ENCODE measurements at regions not wholly inside any gene's neighbourhood (a gene's known extent, or its start where the extent isn't known, plus 50 kb on each side); places are given as distances from the start of the nearest gene placed in this dataset.

DNA sequence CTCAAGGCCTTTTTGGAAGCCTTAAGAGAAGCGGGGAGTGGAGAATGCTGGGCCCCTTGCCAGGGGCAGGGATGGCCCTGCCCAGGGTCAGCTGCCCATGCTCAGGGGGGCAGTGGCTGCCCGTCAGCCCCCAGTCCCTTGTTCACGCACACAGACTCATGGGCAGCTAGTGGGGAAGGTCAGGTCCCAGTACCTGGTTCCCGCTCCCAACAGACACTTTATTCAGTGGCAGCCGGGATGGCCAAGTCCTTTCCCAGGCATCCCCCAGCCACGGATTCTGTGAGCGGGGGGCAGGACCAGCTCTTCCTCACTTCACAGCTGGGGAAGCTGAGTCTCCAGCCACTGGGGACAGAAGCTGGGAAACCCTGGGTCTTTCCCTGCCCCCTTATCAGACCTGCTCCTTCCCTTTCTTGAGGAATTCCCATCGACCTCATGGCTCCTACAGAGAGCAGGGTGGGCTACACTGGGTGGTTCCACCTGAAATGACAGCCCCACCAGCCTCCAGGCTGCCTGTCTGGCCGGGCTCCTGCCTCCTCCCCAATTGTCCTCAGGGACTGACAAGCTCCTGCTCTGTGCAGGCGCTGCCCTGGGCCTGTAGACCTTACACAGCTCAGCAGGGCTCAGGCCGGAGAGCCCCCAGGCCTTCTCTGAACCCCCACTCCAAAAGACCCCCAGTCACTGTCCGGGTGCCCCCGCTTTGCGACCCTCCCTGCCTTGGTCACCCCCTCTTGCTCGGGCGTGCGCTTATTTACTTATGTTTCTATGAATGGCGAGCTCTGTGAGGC is 61.0 kb upstream of the FGF3 start:
- Histone ChIP-seq H3K4me1 (ENCODE audit: control insufficient read depth in 1 of 2, insufficient read depth in 2 of 2, low read length in 2 of 2) (no peaks in the 10 kb centered on the region), H3K9ac (ENCODE audit: low read length) (no peak overlapping the region), H3K9me3 (ENCODE audit: control insufficient read depth in 1 of 2, insufficient read depth in 1 of 2, low read depth in 1 of 2, low read length in 2 of 2) (no peaks in the 10 kb centered on the region), H3K36me3 (ENCODE audit: control insufficient read depth in 1 of 2, insufficient read depth in 2 of 2, low read length in 2 of 2) (no peaks in the 10 kb centered on the region), H3K4me3 (replicated peaks in 1 of 2; ENCODE audit: low read depth in 1 of 2, low read length in 2 of 2) (no peak overlapping the region), H4K20me1 (ENCODE audit: insufficient read depth) (no peaks in the 10 kb centered on the region), H3K9me2 (ENCODE audit: insufficient read depth) (no peaks in the 10 kb centered on the region), H2AFZ (ENCODE audit: low read depth, low read length, poor library complexity, severe bottlenecking) (no peak overlapping the region), H3K79me2 (ENCODE audit: insufficient read depth, low read length) (no peaks in the 10 kb centered on the region), H3K27ac (ENCODE audit: low read depth, low read length) (no peak overlapping the region), H3K4me2 (ENCODE audit: low read length) (no peak overlapping the region), H3K27me3 (ENCODE audit: insufficient read depth, low read length) (no peaks in the 10 kb centered on the region)
- ChIA-PET CTCF (no interaction called here), POLR2A (no interaction called here), RAD21 (ENCODE audit: low non-redundant PET in 1 of 2, low total read pairs in 2 of 2, uncharacterized antibody in 2 of 2, unreplicated experiment in 2 of 2) (no interaction called here)
- intact Hi-C loops (cut with micrococcal nuclease) = no loop called here
- no peak for DNase-seq (ENCODE audit: low read depth, low spot score)
- no peak for ATAC-seq
- BruUV-seq (replicated peaks) = no TSS peak
- TF ChIP-seq EZH2phosphoT487 (IDR thresholded peaks at IDR 0.05; ENCODE audit: borderline replicate concordance) (no peak), TCF7L2 (IDR thresholded peaks at IDR 0.05; ENCODE audit: borderline replicate concordance, extremely low read depth, insufficient read depth, insufficient read length) (no peak), FOSL1 (IDR thresholded peaks at IDR 0.05; ENCODE audit: low read depth) (no peak), SRF (IDR thresholded peaks at IDR 0.05; ENCODE audit: low read depth) (no peak), RAD21 (IDR thresholded peaks at IDR 0.05; ENCODE audit: low read depth) (no peak), ZFX (IDR thresholded peaks at IDR 0.05) (no peak), JUND (IDR thresholded peaks at IDR 0.05) (no peak), EGR1 (IDR thresholded peaks at IDR 0.05; ENCODE audit: low read depth) (no peak)
- TF ChIP-seq, protein P1, sequence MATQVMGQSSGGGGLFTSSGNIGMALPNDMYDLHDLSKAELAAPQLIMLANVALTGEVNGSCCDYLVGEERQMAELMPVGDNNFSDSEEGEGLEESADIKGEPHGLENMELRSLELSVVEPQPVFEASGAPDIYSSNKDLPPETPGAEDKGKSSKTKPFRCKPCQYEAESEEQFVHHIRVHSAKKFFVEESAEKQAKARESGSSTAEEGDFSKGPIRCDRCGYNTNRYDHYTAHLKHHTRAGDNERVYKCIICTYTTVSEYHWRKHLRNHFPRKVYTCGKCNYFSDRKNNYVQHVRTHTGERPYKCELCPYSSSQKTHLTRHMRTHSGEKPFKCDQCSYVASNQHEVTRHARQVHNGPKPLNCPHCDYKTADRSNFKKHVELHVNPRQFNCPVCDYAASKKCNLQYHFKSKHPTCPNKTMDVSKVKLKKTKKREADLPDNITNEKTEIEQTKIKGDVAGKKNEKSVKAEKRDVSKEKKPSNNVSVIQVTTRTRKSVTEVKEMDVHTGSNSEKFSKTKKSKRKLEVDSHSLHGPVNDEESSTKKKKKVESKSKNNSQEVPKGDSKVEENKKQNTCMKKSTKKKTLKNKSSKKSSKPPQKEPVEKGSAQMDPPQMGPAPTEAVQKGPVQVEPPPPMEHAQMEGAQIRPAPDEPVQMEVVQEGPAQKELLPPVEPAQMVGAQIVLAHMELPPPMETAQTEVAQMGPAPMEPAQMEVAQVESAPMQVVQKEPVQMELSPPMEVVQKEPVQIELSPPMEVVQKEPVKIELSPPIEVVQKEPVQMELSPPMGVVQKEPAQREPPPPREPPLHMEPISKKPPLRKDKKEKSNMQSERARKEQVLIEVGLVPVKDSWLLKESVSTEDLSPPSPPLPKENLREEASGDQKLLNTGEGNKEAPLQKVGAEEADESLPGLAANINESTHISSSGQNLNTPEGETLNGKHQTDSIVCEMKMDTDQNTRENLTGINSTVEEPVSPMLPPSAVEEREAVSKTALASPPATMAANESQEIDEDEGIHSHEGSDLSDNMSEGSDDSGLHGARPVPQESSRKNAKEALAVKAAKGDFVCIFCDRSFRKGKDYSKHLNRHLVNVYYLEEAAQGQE (IDR thresholded peaks at IDR 0.05; ENCODE audit: low read depth) = no peak
- TF ChIP-seq, protein P2, sequence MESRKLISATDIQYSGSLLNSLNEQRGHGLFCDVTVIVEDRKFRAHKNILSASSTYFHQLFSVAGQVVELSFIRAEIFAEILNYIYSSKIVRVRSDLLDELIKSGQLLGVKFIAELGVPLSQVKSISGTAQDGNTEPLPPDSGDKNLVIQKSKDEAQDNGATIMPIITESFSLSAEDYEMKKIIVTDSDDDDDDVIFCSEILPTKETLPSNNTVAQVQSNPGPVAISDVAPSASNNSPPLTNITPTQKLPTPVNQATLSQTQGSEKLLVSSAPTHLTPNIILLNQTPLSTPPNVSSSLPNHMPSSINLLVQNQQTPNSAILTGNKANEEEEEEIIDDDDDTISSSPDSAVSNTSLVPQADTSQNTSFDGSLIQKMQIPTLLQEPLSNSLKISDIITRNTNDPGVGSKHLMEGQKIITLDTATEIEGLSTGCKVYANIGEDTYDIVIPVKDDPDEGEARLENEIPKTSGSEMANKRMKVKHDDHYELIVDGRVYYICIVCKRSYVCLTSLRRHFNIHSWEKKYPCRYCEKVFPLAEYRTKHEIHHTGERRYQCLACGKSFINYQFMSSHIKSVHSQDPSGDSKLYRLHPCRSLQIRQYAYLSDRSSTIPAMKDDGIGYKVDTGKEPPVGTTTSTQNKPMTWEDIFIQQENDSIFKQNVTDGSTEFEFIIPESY (IDR thresholded peaks at IDR 0.05; ENCODE audit: extremely low read depth, insufficient replicate concordance, low read length) = no peak

Measured in HCT116 (cell line).